IMR-90 (cell line): ENCODE measurements at regions not wholly inside any gene's neighbourhood (a gene's known extent, or its start where the extent isn't known, plus 50 kb on each side); places are given as distances from the start of the nearest gene placed in this dataset.

ENCODE experiments used
- ATAC-seq: fragments of 200-7000 bp; cut with Tn5 transposase; 2 replicates; pipeline ENCODE4 v1.9.1; 2020; ENCODE audit warnings: low read depth, mild to moderate bottlenecking, moderate library complexity
- BruUV-seq: library from RNA; stranded (reverse); fragments of 400-500 nt; replicated peaks from 2 replicates; lab custom pipeline; 2021; lab: Mats Ljungman, UMichigan
- CTCF ChIA-PET: fragments of 300-600 bp; formaldehyde crosslinking; extraction: SDS; loops from one replicate; lab custom pipeline; 2021; ENCODE audit warnings: antibody characterized with exemption; lab: Yijun Ruan, JAX
- POLR2A ChIA-PET: fragments of 300-600 bp; sonication (Branson Sonifier 250); formaldehyde crosslinking; loops from one replicate; lab custom pipeline; 2022; ENCODE audit warnings: antibody characterized with exemption; ENCODE audit not compliant: unreplicated experiment; lab: Charles Lee
- DNase-seq: peaks from one replicate; pipeline ENCODE4 v3.0.0; 2013
- H2AFZ ChIP-seq: replicated peaks from 2 replicates; pipeline ENCODE3; 2013; ENCODE audit warnings: low read length, mild to moderate bottlenecking; ENCODE audit not compliant: poor library complexity
- H2AK5ac ChIP-seq: 2 replicates; pipeline ENCODE4 v1.6.1; 2013; ENCODE audit warnings: low read depth, low read length, inconsistent platforms
- H2AK9ac ChIP-seq: replicated peaks from 2 replicates; pipeline ENCODE3; 2013; ENCODE audit warnings: mild to moderate bottlenecking, low read depth, low read length, moderate library complexity; ENCODE audit not compliant: poor library complexity
- H2BK120ac ChIP-seq: 2 replicates; pipeline ENCODE4 v1.6.1; 2013; ENCODE audit warnings: low read depth, low read length, inconsistent platforms
- H2BK15ac ChIP-seq: 3 replicates; pipeline ENCODE4 v1.6.1; 2013; ENCODE audit warnings: low read depth, low read length, inconsistent platforms
- H2BK20ac ChIP-seq: 2 replicates; pipeline ENCODE4 v1.6.1; 2013; ENCODE audit warnings: low read depth, mild to moderate bottlenecking, inconsistent platforms, low read length, moderate library complexity
- H2BK5ac ChIP-seq: 2 replicates; pipeline ENCODE4 v1.6.1; 2013; ENCODE audit warnings: mild to moderate bottlenecking, low read depth, low read length, inconsistent platforms; ENCODE audit not compliant: poor library complexity, severe bottlenecking
- H3K14ac ChIP-seq: replicated peaks from 2 replicates; pipeline ENCODE4 v1.6.1; 2013; ENCODE audit warnings: low read depth, low read length, inconsistent platforms
- H3K18ac ChIP-seq: 2 replicates; pipeline ENCODE4 v1.6.1; 2013; ENCODE audit warnings: low read depth, low read length, control low read depth
- H3K23ac ChIP-seq: 2 replicates; pipeline ENCODE4 v1.6.1; 2013; ENCODE audit warnings: low read depth, low read length, inconsistent platforms
- H3K27ac ChIP-seq: 2 replicates; pipeline ENCODE4 v1.5.1; 2013; ENCODE audit warnings: mild to moderate bottlenecking, control low read depth, low read length; ENCODE audit not compliant: insufficient read depth
- H3K27me3 ChIP-seq: 2 replicates; pipeline ENCODE4 v1.6.1; 2013; ENCODE audit warnings: low read length; ENCODE audit not compliant: control insufficient read depth, insufficient read depth
- H3K36me3 ChIP-seq: 2 replicates; pipeline ENCODE4 v1.6.1; 2013; ENCODE audit warnings: low read length, mixed read lengths; ENCODE audit not compliant: control insufficient read depth, insufficient read depth
- H3K4ac ChIP-seq: 2 replicates; pipeline ENCODE4 v1.6.1; 2013; ENCODE audit warnings: low read depth, low read length, inconsistent platforms
- H3K4me1 ChIP-seq: 2 replicates; pipeline ENCODE4 v1.6.1; 2013; ENCODE audit warnings: low read length, mixed read lengths; ENCODE audit not compliant: control insufficient read depth, insufficient read depth
- H3K4me2 ChIP-seq: 2 replicates; pipeline ENCODE4 v1.6.1; 2013; ENCODE audit warnings: low read depth, mild to moderate bottlenecking, control low read depth, low read length, moderate library complexity
- H3K4me3 ChIP-seq: 2 replicates; pipeline ENCODE4 v1.5.1; 2013; ENCODE audit warnings: low read depth, mild to moderate bottlenecking, control low read depth, low read length, moderate library complexity; ENCODE audit not compliant: insufficient read depth
- H3K56ac ChIP-seq: 2 replicates; pipeline ENCODE4 v1.6.1; 2013; ENCODE audit warnings: low read length, inconsistent platforms; ENCODE audit not compliant: insufficient read depth; ENCODE audit errors: extremely low read depth
- H3K79me1 ChIP-seq, 2 experiments: 2 replicates each; pipeline ENCODE4 v1.6.1; 2013; ENCODE audit warnings: low read length in 2 of 2, inconsistent platforms in 1 of 2, low read depth in 1 of 2
- H3K9ac ChIP-seq: 2 replicates; pipeline ENCODE4 v1.6.1; 2013; ENCODE audit warnings: low read depth, low read length, control low read depth
- H3K9me1 ChIP-seq: 2 replicates; pipeline ENCODE4 v1.6.1; 2013; ENCODE audit warnings: low read length, inconsistent platforms; ENCODE audit not compliant: insufficient read depth
- H3K9me3 ChIP-seq: 2 replicates; pipeline ENCODE4 v1.6.1; 2013; ENCODE audit warnings: low read length; ENCODE audit not compliant: control insufficient read depth, insufficient read depth
- H4K20me1 ChIP-seq: 2 replicates; pipeline ENCODE4 v1.6.1; 2013; ENCODE audit warnings: low read length, inconsistent platforms; ENCODE audit not compliant: insufficient read depth
- H4K5ac ChIP-seq: 2 replicates; pipeline ENCODE4 v1.6.1; 2013; ENCODE audit warnings: mild to moderate bottlenecking, low read depth, low read length, control low read depth
- H4K8ac ChIP-seq, 2 experiments: 2 replicates each; pipeline ENCODE4 v1.6.1; 2013; ENCODE audit warnings: low read depth in 2 of 2, low read length in 2 of 2, control low read depth in 1 of 2, inconsistent platforms in 1 of 2
- H4K91ac ChIP-seq: 2 replicates; pipeline ENCODE4 v1.6.1; 2013; ENCODE audit warnings: low read depth, low read length, inconsistent platforms; ENCODE audit not compliant: insufficient read depth
- FOS ChIP-seq: fragments of 150-350 bp; IDR thresholded peaks from 2 replicates; pipeline ENCODE4 v1.6.1; 2016; ENCODE audit warnings: low read depth, low read length
- MAZ ChIP-seq: IDR thresholded peaks from 2 replicates; pipeline ENCODE4 v1.6.1; 2012; ENCODE audit warnings: low read depth, mild to moderate bottlenecking, low read length, improper control_type of control experiment, moderate library complexity, borderline replicate concordance
- POLR2A ChIP-seq: IDR thresholded peaks from 2 replicates; pipeline ENCODE4 v1.6.1; 2012; ENCODE audit warnings: mild to moderate bottlenecking, low read depth, low read length
- RAD21 ChIP-seq: IDR thresholded peaks from 2 replicates; pipeline ENCODE4 v1.6.1; 2012; ENCODE audit warnings: low read length, improper control_type of control experiment
- USF2 ChIP-seq: fragments of 150-350 bp; IDR thresholded peaks from 2 replicates; pipeline ENCODE4 v1.6.1; 2017; ENCODE audit warnings: mild to moderate bottlenecking, antibody characterized with exemption, low read length, low read depth
- WGBS, 2 experiments: methylation state at CpG; one replicate each; pipeline versions ENCODE4 v1.1.5 to v1.1.7; 2013; ENCODE audit warnings: missing lambda C conversion rate in 2 of 2; ENCODE audit not compliant: insufficient read length in 1 of 2; ENCODE audit errors: extremely low coverage in 2 of 2; 5-methylcytosine and 5-hydroxymethylcytosine counted together
- dilution Hi-C: fragments of 300-500 bp; cut with HindIII; formaldehyde crosslinking; loops from one replicate; pipeline ENCODE4 v1.14.3; 2018; ENCODE audit warnings: low sequenced_read_pairs; ENCODE audit not compliant: unreplicated experiment
- in situ Hi-C: fragments of 300-500 bp; cut with MboI; formaldehyde crosslinking; loops from 3 replicates; pipeline ENCODE4 v1.14.3; 2019; ENCODE audit warnings: low sequenced_read_pairs, inconsistent platforms, mixed read lengths
- intact Hi-C: fragments of 100-400 bp; cut with micrococcal nuclease; formaldehyde crosslinking; loops from 2 replicates; pipeline ENCODE4 v1.10.0; 2022

- H3K23ac ChIP-seq, result no peak overlapping the region
- no peaks in the 10 kb centered on the region for H4K20me1 ChIP-seq
- no peak overlapping the region for H3K4ac ChIP-seq
- no peak overlapping the region for H2BK5ac ChIP-seq
- H3K18ac ChIP-seq, result no peak overlapping the region
- no peak overlapping the region for H3K9ac ChIP-seq
- H3K9me1 ChIP-seq, result no peaks in the 10 kb centered on the region
- no CpG with 5 or more reads among the region's 2 CpGs for WGBS, 2 experiments
- ChIA-PET CTCF (no interaction called here), POLR2A (no interaction called here)
- no peaks in the 10 kb centered on the region for H3K4me1 ChIP-seq
- H3K36me3 ChIP-seq, result no peaks in the 10 kb centered on the region
- no peak overlapping the region for H3K27ac ChIP-seq
- no peak overlapping the region for H2BK15ac ChIP-seq
- BruUV-seq, result no TSS peak
- H3K14ac ChIP-seq, result no peak overlapping the region
- H2BK20ac ChIP-seq, result no peak overlapping the region
- H2BK120ac ChIP-seq, result no peak overlapping the region
- H4K91ac ChIP-seq, result no peak overlapping the region
- H2AK5ac ChIP-seq, result no peak overlapping the region
- ATAC-seq (no peak), DNase-seq (no peak)
- in situ Hi-C loops, result no loop called here
- H4K8ac ChIP-seq, result no peak overlapping the region
- no peak overlapping the region for H3K56ac ChIP-seq
- intact Hi-C loops, result no loop called here
- no peaks in the 10 kb centered on the region for H3K27me3 ChIP-seq
- no peak overlapping the region for H4K5ac ChIP-seq
- TF ChIP-seq FOS, result no peak
- no peak for TF ChIP-seq RAD21
- no peak for TF ChIP-seq MAZ
- no peak for TF ChIP-seq USF2
- no peak for TF ChIP-seq POLR2A
- H2AFZ ChIP-seq, result no peak overlapping the region
- peaks cover 13% of the 10 kb centered on the region; the same call in 1 of the 2 replicates for H3K9me3 ChIP-seq
- dilution Hi-C loops, result no loop called here
- no peak overlapping the region for H2AK9ac ChIP-seq
- no peaks in the 10 kb centered on the region for H3K79me1 ChIP-seq
- H3K4me3 ChIP-seq, result no peak overlapping the region
- no peak overlapping the region for H3K4me2 ChIP-seq
These were observed 479.0 kb upstream of the DCC start for GRCh38 chr18:51861046-51861445.
